GM18508 (cell line): ENCODE measurements at regions not wholly inside any gene's neighbourhood (a gene's known extent, or its start where the extent isn't known, plus 50 kb on each side); places are given as distances from the start of the nearest gene placed in this dataset.
"Not testable (repeated sequence)": the region's sequence is repeated elsewhere in the genome, so short reads cannot be mapped to it uniquely, and the experiment has no call there.

Experiments
- ATAC-seq: cut with Tn5 transposase; IDR thresholded peaks from one replicate; pipeline ENCODE4 v1.9.1; 2021; ENCODE audit warnings: moderate number of reproducible peaks; ENCODE audit not compliant: insufficient read depth, unreplicated experiment

DNA sequence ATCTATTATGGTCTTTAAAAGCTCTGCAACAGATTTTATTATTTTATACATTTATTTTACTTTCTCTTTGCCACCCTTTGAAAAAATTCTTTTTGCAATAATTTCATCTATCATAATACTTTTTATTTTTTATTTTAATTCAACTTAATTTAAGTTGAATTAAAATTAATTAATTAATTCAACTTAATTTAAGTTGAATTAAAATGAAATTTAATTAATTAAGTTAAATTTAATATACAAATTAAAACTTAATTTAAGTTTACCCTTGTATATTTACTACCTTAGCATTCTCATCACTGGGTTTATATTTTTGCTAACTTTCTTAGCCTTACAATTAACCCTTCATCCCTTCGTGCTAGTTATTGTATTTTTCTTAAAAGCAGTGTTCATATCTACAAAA is 301.4 kb downstream of the SLITRK5 start:
- no peak for ATAC-seq

GRCh38 chr13:87975035-87975434 is 303.9 kb downstream of the SLITRK5 start:
- ATAC-seq: no peak

GRCh38 chr13:87976650-87977049 is 305.5 kb downstream of the SLITRK5 start:
- ATAC-seq: not testable (repeated sequence)

GRCh38 chr13:87981416-87981815 is 310.2 kb downstream of the SLITRK5 start:
- ATAC-seq: no peak

GRCh38 chr13:87982400-87982799 is 311.2 kb downstream of the SLITRK5 start:
- ATAC-seq: no peak

DNA sequence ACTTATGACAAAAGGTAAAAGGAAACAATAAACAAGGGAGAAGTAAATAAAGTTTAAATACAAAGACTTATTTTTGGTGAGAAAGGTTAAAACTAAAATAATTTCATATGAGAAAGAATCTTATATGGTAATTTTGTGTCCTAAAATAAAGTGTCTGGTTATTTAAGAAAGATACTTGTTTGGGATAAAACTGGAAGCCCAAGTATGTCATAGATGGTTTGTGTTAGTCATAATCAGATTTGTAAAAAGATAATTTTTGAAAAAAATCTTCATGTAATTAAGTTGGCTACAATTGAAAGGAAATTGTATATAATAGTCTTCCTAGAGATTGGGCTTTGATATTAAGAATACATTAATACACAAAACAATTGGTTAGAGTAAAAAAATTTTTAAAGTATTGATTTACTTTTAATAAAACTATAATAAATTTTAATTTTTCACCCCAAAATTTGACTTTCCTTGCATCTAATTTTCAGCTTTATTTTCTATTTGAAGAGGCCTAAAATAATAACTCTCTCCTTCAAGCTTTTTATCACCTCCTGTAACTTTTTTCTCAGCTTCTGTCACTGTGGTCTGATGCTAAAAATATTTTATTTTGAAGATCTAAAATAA is 315.6 kb downstream of the SLITRK5 start:
- no peak for ATAC-seq

DNA sequence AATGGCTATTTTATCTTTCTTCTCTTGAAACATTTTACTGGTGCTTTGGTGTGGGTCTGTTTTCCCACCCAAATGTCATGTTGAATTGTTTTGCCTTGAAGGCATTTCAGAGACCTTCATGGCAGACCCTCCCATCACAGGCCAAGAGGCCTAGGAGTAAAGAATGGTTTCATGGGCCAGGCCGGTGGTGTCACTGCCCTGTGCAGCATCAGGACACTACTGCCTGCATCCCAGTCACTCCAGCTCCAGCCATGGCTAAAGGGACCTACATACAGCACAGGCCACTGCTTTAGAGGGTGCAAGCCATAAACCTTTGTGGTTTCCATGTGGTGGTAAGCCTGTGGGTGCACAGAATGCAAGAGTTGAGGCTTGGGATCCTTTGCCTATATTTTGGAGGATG is 326.9 kb downstream of the SLITRK5 start:
- no peak for ATAC-seq

GRCh38 chr13:87999240-87999700 is 328.1 kb downstream of the SLITRK5 start:
- ATAC-seq: no peak

GRCh38 chr13:87999788-88000187 is 328.6 kb downstream of the SLITRK5 start:
- no peak for ATAC-seq

DNA sequence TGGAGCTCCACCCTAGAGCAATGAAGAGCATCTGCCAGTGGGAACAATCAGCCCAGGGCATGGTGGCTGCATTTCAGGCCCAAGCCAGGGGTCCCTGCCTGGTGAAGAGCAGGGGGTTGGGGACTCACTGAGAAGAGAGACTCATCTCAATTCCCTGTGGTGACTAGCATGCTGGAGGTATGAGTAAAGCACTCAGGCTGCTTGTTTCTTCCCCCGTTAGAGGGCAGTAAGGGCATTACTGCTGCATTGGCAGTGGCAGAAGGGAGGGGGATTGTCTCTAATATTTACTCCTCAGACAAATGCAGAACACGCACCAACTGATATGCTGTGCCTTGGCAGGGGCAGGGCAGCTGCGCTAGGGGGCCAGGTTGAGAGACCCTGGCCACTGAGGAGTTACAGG is 329.1 kb downstream of the SLITRK5 start:
- ATAC-seq: no peak

- no peak for ATAC-seq
These were observed 329.6 kb downstream of the SLITRK5 start for GRCh38 chr13:88000787-88001186.

GRCh38 chr13:88005188-88005587 is 334.0 kb downstream of the SLITRK5 start:
- no peak for ATAC-seq

- no peak for ATAC-seq
These were observed 343.4 kb downstream of the SLITRK5 start for GRCh38 chr13:88014527-88014926.

GRCh38 chr13:88022431-88023208 is 351.4 kb downstream of the SLITRK5 start:
- ATAC-seq: no peak

GRCh38 chr13:88026241-88026640 is 355.1 kb downstream of the SLITRK5 start:
- no peak for ATAC-seq

GRCh38 chr13:88031980-88032559 is 360.9 kb downstream of the SLITRK5 start:
- no peak for ATAC-seq

DNA sequence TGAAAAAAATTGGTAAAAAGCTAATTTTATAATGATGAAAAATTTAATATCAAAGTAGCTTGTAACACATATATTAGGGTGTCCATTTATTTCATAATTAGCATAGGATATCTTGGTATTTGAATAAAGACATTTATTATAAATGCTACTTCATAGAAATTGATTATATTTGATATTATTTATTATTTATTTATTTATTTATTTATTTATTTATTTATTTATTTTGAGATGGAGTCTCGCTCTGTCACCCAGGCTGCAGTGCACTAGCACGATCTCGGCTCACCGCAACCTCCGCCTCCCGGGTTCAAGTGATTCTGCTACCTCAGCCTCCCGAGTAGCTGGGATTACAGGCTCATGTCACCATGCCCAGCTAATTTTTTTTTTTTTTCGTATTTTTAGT is 365.0 kb downstream of the SLITRK5 start:
- ATAC-seq: not testable (repeated sequence)

- ATAC-seq: no peak
These were observed 371.3 kb downstream of the SLITRK5 start for GRCh38 chr13:88042489-88042888.

GRCh38 chr13:88051746-88052482 is 380.7 kb downstream of the SLITRK5 start:
- ATAC-seq: no peak

- no peak for ATAC-seq
These were observed 392.6 kb downstream of the SLITRK5 start for GRCh38 chr13:88063741-88064140.

DNA sequence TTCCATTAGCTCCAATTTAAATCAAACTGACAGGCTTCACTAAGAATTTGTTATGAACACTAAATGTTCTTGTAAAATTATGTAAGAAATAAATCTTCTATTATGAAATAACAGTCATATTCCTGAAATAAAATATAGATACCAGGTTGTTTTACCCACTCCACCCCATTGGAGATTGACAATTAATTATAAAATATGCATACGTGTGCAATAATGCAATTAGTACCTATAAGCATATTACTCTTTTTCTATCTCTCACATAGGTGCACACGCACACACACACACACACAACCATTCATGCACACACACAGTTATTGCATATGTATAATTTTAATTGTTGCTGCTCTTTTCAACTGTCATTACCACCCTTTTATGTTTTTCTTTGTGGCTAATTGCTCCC is 395.7 kb downstream of the SLITRK5 start:
- no peak for ATAC-seq
